Inflammatory macrophage treated with lipopolysaccharide for 1 hour (primary cell): ENCODE measurements at regions not wholly inside any gene's neighbourhood (a gene's known extent, or its start where the extent isn't known, plus 50 kb on each side); places are given as distances from the start of the nearest gene placed in this dataset.

Experiments used
- DNase-seq, 2 donors: peaks; one replicate each; pipeline ENCODE4 v3.0.0-alpha.2; 2020 to 2022

- no peak for DNase-seq
Observed at GRCh38 chr3:187902041-187902471, 156.8 kb upstream of the BCL6 start.

- DNase-seq, result peak; percentile 28 to 33
Observed at GRCh38 chr3:187902936-187903335, 157.7 kb upstream of the BCL6 start.

DNA sequence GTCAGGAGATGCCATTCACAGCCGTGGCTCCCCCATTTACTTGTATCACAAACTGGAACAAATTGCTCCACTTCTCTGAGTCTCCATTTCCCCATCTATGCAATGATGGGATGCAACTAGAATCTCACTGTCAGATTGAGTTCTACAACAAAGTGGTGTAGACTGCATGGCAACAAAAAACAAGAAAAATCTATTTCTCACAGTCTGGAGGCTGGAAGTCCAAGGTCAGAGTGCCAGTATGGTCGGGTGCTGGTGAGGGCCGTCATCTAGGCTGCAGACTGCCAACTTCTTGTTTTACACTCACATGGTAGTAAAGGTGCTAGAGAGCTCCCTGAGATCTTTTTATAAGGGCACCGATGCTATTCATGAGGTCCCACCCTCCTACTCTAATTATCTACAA lies 158.4 kb upstream of the BCL6 start:
- no peak for DNase-seq

GRCh38 chr3:187906416-187906815 lies 161.1 kb upstream of the BCL6 start:
- DNase-seq, result no peak

DNA sequence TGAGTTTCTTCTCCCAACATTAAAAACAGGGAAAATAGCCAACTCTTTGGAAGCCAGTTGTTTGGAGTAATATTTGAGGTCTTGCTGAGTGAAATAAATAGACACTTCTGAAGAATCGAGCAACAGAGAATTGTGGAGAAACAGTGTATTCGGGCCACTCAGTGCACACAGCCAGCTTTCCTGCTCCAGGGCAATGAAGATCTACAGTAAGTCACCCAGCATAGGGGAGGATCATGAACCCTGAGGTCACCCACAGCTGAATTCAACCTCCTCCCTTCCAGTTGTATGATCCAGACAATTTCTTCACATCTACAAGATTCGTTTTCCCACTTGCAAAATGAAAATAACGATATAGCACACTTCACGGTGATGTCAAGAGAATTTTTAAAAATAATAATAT lies 161.7 kb upstream of the BCL6 start:
- no peak for DNase-seq

GRCh38 chr3:187909866-187910265 lies 164.6 kb upstream of the BCL6 start:
- no peak for DNase-seq

GRCh38 chr3:187912007-187912406 lies 166.7 kb upstream of the BCL6 start:
- DNase-seq, result no peak

DNA sequence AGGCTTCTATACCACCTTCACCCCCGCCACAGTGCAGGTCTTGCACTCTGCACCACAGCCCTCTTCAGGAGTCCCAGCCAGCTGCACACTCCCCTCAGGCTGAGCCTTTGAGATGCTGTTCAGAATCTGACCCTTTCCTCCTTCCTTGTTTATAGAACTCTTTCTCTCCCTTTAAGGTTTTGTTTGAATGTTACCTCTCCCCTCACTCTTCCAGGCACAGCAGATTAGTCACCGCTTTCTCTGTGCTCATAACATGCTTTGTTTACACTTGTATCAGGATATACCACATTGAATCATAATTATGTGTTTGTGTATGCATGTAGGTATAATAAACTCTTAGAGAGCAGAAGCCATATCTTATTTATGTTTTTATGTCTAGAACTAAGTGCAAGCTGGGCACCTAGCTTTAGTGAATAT lies 168.4 kb upstream of the BCL6 start:
- DNase-seq, result no peak

DNA sequence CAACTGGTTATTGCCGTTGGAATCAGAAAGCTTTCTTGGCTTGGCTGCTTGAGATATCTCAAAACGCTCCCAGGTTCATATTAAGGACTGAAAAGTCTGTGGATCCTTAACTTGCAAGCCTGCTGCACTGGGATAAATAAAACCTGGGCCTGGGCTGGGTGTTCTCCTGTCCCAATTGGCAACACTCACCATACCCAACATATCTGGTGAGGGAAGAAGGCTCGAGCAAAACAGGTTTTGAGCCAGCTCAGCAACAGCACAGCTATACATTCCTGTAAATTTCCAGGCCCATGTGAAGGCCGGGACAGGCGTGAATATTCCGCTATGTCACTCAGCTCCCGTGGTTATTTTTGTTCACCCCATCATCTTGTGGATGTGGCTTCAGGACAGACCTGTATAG lies 169.0 kb upstream of the BCL6 start:
- DNase-seq, result no peak

DNA sequence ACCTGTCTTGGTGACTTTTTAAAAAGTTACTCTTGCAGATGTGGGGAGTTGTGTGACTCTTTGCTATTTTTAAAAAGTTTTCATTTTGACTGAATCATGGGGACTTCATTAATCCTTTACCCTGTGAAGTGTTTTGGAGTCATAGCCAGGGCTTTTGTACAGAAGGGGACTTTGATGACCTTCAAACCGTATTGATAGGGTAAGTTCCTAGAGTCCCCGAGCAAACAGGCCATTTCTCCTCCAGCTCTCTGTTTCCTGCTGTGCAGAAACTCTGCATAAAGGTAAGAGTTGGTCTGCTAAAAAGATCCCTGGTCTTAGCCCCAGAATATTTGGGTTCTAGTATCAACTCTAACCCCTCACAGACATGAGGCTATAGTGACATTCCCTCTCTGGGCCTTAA lies 170.8 kb upstream of the BCL6 start:
- no peak for DNase-seq

GRCh38 chr3:187918081-187918644 lies 172.9 kb upstream of the BCL6 start:
- no peak for DNase-seq

GRCh38 chr3:187919048-187919447 lies 173.8 kb upstream of the BCL6 start:
- peak; percentile 76 to 87 for DNase-seq

DNA sequence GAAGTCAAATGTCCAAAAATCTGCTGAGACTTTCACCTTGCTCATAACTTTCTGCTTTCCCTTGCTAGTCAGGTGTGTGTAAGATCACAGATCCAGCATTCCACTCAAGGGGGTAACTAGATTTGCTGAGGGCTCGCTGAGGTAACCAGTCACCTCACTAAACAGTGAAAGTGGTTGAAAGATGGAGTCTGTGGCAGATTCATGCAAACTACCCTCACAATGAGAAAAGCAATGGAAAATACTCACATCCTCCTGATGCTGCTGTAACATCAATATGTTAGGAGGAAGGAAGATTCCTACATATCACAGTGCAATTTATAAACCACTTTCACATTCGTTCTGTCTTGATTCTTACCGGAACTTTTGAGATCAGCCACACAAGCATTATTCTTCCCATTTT lies 174.3 kb upstream of the BCL6 start:
- DNase-seq, result peak; percentile 67 to 82

DNA sequence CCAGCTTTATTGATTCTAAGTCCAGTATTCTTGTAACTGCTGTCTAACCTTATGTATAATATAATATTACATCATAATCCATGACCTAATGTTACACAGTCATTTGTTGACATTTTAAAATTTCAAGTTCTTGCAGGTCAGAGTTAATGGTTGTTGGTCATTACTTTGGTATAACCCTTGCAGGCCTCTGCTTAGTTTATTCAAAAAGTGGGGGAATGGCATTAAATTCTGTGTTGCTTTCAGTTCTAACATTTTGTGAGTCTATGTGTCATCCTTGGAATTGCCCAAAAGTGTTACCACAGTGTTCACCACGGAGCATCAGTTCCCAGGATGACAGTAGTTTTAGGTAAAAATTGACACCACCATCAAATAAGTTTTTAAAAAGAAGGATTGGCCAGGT lies 174.8 kb upstream of the BCL6 start:
- peak; percentile 32 to 43 for DNase-seq

DNA sequence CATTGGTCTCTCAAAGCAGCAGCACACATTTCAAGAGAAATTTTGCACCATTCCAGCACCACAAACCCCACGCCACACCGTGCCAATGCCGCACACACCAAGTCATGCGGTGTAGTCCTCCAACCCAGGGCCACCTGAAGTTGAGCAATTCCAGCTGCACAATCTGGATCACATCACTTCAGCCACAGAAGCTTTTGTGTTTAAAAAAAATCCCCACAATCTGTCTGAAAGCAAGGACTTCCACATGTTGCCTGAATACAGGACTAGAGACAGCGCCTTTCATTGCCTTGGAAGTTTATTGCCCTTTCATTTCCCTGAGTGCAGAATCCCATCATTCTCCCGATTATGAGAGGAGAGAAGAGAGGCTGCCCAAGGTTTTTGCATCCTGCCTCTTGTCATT lies 175.6 kb upstream of the BCL6 start:
- no peak for DNase-seq

DNA sequence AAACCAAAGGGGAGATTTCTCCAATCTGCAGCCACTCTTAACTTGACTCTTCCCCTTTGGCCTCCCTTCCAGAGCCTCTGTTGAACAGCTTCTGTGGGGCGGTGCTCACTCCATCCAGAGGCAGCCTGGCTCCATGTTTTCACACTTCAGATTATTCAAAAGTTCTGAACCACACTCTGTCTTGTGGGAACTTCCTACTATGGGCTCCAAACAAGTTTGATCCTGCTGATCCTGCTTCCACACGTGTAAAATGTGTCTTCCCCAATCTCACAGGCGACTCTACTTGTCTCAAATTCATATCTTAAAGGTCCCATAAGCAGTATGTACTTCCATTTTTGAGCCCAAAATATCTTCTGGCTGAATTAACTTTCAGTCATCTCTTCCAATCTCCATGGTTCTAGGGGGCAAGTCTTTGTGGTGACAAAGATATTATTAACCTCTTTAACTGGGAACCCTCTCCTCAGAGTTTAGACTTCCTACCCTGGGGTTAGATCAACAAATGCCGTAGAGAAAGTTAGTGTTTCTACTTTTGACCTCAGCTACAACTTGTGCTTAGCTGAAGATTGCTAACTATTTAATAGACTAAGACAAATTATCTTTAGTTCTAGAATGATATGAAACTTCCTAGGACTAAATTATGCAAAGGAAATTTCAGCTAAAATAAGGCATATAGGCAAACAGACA lies 176.3 kb upstream of the BCL6 start:
- DNase-seq, result peak in 1 of 2 donors; percentile 17

- DNase-seq, result no peak
Observed at GRCh38 chr3:187922704-187923416, 177.6 kb upstream of the BCL6 start.

DNA sequence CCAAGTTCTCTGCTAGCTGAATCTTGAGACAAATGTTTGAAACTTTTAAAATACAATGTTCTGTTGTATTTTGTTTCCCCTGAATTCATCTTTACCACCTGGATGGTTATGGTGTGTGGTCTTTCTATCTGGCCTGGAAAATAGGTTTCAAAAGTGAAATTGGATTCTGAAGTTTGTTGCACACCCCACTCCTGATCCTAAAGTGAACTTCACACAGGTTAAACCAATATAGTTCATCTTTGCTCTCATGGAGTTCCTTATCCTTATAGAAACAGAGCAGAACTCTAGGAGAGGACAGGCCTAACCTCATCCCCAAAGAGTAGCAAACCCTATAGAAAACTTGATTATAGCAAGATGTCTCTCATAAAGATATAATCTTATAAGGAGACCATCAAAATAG lies 179.4 kb upstream of the BCL6 start:
- DNase-seq, result no peak

GRCh38 chr3:187925326-187925725 lies 180.1 kb upstream of the BCL6 start:
- no peak for DNase-seq

- DNase-seq, result no peak
Observed at GRCh38 chr3:187926620-187927019, 181.4 kb upstream of the BCL6 start.

GRCh38 chr3:187927565-187927964 lies 182.3 kb upstream of the BCL6 start:
- no peak for DNase-seq

DNA sequence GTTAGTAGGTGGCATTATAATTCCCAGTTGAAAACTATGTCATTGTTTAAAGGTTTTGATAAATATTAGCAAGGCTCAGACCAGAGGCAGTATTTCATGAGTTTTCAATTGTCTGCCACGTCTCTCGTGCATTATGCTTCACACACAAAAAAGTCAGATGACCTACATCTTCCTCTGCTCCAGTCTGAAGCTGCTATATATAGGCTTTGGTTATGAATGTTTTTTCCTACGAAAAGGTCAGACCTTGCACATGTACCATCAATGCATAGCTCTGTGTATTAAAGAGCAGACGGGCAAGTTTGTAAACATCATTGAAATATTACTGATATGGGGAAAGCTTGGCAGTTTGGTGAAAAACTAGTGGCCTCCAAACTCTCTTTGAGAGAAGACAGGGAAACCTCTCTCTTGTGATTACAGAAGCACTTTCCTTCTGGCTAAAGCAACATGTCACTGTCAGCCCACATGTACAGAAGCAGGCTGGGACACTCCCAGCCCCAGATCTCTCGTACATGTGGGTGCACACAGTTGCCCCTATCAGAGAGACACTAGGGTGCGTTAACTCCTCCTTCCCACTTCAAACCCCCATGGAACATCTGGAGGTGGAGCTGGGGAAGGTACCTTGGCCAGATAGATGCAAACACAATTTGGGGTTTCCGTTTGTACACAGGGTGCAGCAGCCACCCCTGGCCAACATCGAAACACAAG lies 184.0 kb upstream of the BCL6 start:
- no peak for DNase-seq

- DNase-seq, result no peak
Observed at GRCh38 chr3:187930021-187930420, 184.8 kb upstream of the BCL6 start.

DNA sequence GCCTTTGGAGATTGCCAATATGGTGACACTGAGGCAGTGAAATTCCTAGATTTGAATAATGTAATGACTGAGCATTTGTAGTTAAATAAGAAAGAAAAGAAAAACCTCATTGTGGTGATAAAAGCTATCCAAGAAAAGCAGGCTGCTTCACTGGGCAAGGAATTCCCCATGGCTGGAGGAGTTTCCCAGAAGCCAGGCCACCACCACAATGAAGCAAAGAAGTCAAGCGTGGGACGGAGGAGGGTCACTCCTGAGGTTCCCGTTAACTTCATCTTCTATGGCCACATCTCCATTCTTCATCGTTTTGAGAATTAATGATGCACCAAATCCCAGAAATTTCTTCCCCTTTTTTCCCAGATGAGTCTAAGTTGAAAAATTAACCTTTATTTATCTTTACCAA lies 185.8 kb upstream of the BCL6 start:
- DNase-seq, result peak in 1 of 2 donors; percentile 41
